Stimulated activated CD8-positive, alpha-beta memory T cell treated with anti-CD3 and anti-CD28 coated beads, Interleukin-12 subunit alpha, Interleukin-12 subunit beta, amount 100 ng/mL, for 24 hours (primary cell): ENCODE measurements at regions not wholly inside any gene's neighbourhood (a gene's known extent, or its start where the extent isn't known, plus 50 kb on each side); places are given as distances from the start of the nearest gene placed in this dataset.

Source experiments
- DNase-seq: peaks from one replicate; pipeline ENCODE4 v3.0.0-alpha.2; 2020; ENCODE audit errors: extremely low read depth

DNA sequence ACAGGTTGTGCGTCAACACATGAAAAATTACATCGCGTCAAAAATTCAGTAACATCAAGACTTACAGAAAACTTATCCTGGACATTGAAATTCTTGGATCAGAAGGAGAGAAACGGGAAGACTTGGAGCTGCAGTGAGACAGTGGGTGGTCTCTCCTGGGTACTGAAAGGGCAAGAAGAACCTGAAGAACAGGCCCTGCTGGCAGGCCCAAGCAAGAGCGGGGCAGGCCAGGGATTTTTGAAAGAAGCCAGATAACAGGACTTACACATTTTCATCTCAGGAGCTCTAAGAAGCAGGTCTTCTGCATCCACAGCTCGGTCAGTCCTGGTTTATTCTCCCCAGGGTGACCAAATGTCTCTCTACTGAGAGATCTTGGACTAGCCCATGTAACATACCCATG is 466.5 kb upstream of the SOX5 start:
- no peak for DNase-seq

- DNase-seq, result no peak
Observed at GRCh38 chr12:24414480-24414879, 465.0 kb upstream of the SOX5 start.

- DNase-seq, result no peak
Observed at GRCh38 chr12:24411948-24412347, 462.5 kb upstream of the SOX5 start.

GRCh38 chr12:24409868-24410267 is 460.4 kb upstream of the SOX5 start:
- DNase-seq, result no peak

DNA sequence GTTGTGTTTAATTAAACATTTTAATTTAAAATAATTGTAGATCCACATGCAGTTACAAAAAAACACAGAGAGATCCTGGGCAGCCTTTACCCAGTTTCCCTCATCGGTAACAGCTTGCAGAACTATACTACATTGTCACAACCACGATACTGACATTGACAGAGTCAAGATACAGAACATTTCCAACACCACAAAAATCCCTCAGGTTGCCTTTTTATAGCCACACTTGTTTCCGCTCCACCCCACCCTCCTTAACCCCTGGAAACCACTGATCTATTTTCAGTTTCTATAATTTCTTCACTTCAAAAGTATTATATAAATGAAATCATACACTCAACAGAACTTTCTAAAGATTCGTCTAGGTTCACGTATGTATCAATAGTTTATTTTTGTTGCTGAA is 458.8 kb upstream of the SOX5 start:
- DNase-seq, result no peak

DNA sequence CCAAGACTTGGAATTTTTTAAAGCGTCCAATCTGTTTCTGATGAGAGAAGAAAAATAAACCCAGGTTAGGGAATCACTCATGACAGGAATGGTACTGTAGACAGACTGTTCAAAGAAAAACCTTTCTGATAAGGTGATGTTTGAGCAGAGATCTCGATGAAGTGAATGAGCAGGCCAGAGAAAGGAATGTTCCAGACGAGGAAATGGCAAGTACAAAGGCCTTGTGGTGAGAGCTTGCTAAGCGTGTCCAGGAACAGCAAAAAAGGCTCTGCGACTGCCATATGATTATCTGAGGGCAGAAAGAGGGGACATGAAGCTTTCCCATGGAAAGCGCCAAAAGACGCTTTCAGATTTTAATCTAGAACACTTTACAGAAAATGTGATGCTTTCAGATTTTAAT is 458.4 kb upstream of the SOX5 start:
- DNase-seq, result no peak

DNA sequence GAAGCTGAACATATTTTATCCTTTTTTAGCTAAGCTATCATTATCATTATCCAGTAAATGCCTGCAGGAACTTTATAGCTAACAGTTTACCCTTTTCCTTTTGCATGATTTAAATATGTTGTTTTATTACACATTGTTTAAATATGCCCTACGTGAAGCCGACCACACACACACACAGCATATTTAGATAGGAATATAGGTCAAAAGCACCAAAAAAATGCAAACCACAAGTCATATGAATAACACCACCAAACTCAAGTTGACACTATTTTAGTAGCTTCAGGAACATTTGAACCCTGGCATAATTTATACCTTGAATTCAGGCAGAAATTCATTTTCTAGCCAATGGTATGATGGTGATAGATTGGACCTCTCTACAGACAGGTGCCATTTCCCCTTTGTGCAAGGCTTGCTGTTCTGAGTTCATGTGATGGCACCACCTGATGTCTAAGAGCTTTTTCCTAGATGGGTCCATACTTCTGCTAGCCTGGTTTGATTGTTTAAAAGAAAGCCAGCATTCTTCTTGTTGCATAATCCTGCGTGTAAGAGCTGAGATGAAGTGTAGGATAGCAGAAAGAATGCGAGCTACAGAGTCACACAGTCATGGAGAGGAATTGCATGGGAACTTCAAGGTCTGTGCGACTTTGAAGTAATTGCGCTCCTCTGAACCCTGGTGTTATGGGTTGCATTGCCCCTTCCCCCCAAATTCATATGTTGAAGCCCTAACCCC is 454.8 kb upstream of the SOX5 start:
- DNase-seq, result no peak

DNA sequence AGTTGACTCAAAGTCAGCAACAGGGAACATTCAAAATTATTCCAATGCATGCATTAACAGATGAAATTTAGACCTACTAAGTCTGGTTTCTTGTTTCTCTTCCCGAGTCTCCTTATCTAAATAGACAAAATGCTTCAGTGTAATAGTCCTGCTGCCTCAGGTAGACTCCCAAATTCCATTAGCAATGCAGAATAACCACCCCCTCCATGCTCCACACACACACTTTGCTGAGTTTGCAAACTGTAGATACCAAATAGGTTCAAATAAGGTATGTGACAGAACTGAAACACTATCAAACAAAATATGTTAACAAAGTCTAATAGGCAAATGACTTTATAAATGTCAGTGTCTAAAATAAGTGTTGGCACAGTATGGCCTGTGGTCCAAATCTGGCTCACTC is 451.1 kb upstream of the SOX5 start:
- no peak for DNase-seq

DNA sequence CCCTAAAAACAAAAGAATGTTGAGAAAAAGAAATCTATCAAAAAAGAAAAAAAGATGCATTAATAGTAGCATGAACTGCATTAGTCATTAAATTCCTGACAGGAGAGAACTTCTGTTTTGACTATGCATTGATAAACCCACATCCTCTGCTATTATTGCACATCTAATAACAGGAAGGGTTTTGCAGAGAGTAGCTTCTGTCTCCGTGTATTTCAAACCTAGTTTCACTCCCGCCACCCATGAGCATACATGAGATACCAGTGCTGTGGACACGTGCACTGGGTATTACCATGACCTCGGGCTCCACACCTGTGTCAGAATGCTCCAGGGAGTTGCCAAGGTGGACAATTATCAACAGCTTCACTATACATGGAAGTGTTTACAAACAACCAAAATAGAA is 449.1 kb upstream of the SOX5 start:
- DNase-seq, result no peak

GRCh38 chr12:24396224-24396623 is 446.8 kb upstream of the SOX5 start:
- DNase-seq, result no peak

DNA sequence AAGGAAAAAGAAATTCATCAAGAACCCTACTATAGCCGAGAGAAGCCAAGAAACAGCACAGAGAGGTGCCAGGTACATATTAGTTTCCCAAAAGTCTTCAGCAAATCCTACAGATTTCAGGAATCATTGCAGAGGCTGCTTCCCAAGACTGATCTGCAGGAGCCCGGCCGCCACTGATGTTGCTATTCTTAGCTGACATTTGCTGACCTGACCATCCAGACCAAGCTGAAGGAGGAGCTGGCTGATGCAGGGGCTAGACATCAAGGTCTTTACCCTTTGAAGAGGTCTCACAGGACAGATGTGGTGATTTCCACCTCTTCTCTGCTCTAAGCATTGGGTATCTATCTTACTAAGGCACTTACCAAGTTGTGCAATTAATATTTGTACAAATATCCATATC is 444.8 kb upstream of the SOX5 start:
- DNase-seq, result no peak

GRCh38 chr12:24393071-24393470 is 443.6 kb upstream of the SOX5 start:
- no peak for DNase-seq

DNA sequence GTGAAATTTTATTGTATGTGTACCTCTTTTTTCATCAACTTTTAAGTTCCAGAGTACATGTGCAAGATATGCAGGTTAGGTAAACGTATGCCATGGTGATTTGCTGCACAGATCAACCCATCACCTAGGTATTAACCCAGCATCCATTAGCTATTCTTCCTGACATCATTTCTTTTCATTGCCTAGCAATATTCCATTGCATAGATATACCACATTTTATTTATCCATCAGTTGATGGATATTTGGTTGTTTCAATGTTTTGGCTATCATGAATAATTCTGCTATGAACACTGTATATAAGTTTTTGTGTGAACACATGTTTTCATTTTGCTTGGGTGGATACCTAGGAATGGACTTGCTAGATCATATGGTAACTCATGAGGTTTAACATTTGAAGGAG is 439.9 kb upstream of the SOX5 start:
- no peak for DNase-seq

DNA sequence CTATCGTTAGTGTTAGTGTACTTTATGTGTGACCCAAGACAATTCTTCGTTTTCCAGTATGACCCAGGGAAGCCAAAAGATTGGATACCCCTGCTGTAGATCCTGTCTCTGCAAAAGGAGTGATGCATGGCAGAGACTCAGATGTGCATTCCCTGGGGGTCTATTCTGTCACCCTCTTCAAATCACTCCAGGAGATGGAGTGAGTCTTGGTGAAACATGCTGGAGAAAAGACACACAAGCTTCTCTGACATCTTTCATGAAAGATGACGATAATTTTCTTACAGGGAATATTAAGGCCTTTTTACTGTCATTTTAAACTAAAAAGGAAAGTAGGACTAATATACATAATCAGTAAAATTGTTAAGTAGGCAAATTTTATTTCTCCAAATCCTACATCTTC is 437.9 kb upstream of the SOX5 start:
- no peak for DNase-seq

- DNase-seq, result no peak
Observed at GRCh38 chr12:24386836-24387235, 437.4 kb upstream of the SOX5 start.

DNA sequence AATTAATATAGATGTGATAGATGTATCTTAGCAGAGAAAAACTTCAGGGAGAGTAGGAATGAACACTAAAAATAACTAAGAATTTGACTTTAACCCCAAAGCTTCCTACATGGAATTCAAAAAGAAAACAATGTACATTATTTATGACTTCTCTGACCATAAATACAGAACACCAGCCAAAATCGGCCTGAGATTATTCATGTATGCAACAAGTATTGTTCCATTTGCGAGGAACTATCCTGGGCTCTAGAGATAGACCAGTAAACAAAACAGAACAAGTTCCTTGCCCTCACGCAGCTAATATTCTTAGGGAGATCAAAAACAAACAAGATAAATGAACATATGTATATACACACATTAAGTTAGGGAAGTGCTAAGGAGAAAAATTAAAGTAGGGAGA is 432.3 kb upstream of the SOX5 start:
- no peak for DNase-seq

DNA sequence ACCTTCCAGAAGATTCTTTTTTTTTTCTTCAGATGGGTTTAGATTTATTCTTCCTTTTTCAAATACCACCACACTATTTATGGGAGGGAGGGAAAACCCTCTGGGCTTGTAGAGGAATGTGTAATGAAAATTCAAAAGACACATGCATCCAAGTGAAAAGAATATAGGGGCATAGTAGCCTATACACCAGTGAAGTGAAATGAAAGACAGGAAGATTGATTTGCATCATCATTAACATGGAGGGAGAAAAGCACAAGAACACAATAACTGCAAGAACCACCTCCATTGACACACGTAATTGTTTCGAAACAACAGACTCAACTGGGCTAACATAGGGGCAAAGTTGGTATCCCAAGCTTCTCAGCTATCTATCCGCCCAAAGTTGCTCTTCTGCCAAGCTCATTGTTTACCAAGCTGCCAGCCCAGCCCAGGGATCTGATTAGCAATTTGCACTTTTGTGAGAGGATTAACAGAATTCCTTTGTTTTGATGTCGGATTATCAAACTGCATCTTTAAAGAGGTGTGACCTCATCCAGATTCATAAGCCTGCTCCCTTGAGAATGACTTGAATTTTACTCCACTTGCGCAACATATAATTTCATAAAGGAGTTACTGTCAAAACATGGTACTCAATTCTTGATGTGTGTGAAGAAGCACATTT is 430.5 kb upstream of the SOX5 start:
- DNase-seq, result no peak

DNA sequence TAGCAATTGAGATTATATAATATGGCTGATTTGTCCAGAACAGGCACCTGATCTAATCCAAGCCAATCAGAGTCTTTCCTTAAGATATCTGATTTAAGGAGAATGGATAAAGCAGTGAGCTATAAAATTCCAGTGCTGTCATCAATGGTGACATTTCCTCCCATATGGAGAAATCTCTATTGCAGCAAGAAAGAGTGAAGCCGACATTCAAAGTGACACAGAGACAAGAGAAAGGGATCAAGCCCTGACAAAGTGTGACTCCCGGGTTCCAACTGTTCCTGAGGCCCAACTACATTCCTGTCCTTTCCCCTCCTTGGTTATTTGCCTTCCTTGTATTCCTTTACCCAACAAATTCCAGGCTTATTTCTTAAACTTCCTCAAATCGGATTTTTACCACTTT is 430.0 kb upstream of the SOX5 start:
- no peak for DNase-seq

DNA sequence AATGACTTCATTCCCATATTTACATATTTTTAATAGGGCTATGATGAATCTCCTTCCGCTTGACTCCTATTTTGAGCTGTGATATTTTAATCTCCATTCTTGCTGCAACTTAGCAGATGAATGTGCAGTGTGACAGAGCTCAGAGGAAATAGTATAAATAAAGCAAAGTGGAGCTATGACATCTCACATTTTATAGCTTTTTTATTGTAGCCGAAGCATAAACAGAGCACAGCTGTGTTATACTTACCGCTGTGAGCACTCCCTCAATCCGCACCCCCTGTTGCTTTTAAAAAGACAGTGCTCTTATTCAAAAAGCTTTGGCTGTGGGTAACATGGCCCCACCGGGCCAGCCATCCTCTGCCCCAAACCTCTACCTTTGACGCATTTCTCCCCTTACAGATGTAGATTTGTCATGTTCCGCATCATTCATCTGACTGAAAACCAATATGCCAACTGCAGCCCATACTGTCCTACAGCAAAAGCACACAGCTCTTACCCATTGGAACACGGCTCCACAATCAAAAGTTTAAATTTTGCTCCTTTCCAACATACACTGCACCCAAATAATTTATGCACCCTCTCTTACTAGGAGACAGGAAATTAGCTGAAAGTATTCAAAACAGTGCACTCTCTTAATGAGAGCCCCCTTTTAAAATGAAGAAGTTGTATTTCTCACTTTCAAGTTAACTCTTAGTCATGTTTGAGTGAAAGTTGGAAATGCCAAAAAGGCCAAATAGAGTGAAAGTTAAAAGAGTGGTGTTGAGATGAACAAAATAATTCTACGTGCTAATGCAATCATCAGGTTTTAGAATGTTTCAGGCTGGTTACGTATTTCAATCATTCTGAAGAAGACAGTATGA is 429.3 kb upstream of the SOX5 start:
- no peak for DNase-seq

DNA sequence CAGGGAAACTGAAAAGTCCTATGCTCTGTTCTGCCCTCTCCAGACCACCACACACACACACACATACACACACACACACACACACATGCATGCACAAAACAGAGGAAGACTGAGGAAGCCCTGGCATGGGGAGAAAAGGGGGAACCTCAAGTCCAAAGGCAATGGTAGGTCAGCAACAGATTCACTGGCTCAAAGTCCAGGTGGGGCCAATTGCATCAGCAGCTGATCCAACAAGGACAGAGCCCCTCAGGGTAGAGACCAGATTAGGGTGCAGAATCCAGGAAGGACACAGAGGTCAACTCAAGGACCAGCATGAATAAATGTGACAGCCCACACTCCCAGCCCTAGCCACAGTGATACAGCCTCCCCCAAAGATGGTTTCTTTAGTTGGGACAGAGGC is 425.0 kb upstream of the SOX5 start:
- no peak for DNase-seq

- DNase-seq, result no peak
Observed at GRCh38 chr12:24373004-24373403, 423.5 kb upstream of the SOX5 start.

DNA sequence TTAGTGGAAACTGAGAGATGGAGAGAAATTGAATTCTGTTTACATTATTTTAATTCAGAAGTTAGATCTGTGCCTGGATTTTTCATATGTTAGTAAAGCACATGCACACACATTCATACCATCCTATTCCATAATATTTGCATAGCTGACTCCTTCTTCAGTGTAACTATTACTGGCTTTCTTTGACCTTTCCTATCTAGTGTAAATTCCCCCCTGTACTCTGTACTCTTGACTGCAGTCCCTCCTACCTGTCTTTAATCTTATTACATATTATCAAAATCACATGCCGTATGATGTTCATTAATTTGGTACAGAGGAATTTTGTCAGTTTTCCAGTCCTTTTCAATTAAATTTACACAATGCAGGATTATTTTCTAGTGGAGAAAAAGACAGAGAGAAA is 417.0 kb upstream of the SOX5 start:
- no peak for DNase-seq

- DNase-seq, result no peak
Observed at GRCh38 chr12:24364921-24365320, 415.5 kb upstream of the SOX5 start.
